ENCODE measurements at regions not wholly inside any gene's neighbourhood (a gene's known extent, or its start where the extent isn't known, plus 50 kb on each side); places are given as distances from the start of the nearest gene placed in this dataset.

- no peak overlapping the region for H3K4me3 ChIP-seq (ENCODE audit: low read depth, low read length)
- in situ Hi-C loops (cut with HindIII; ENCODE audit: low sequenced_read_pairs) = no loop called here
- no peak for DNase-seq (ENCODE audit: low read depth)
- TF ChIP-seq CTCF (IDR thresholded peaks at IDR 0.05; ENCODE audit: low read depth, low read length, missing control alignments) = no peak
Measured at GRCh38 chr3:28008235-28008634, 233.2 kb upstream of the CMC1 start.

- no peak for DNase-seq (ENCODE audit: low read depth)
- no peak for TF ChIP-seq CTCF (IDR thresholded peaks at IDR 0.05; ENCODE audit: low read depth, low read length, missing control alignments)
- no peak overlapping the region for H3K4me3 ChIP-seq (ENCODE audit: low read depth, low read length)
- in situ Hi-C loops (cut with HindIII; ENCODE audit: low sequenced_read_pairs) = no loop called here
Measured at GRCh38 chr3:28012830-28013229, 228.6 kb upstream of the CMC1 start.

GRCh38 chr3:28013864-28014473 lies 227.4 kb upstream of the CMC1 start:
- no peak overlapping the region for H3K4me3 ChIP-seq (ENCODE audit: low read depth, low read length)
- in situ Hi-C loops (cut with HindIII; ENCODE audit: low sequenced_read_pairs) = no loop called here
- TF ChIP-seq CTCF (IDR thresholded peaks at IDR 0.05; ENCODE audit: low read depth, low read length, missing control alignments) = no peak
- DNase-seq (ENCODE audit: low read depth) = no peak

- in situ Hi-C loops (cut with HindIII; ENCODE audit: low sequenced_read_pairs) = no loop called here
- no peak overlapping the region for H3K4me3 ChIP-seq (ENCODE audit: low read depth, low read length)
- no peak for TF ChIP-seq CTCF (IDR thresholded peaks at IDR 0.05; ENCODE audit: low read depth, low read length, missing control alignments)
- DNase-seq (ENCODE audit: low read depth) = no peak
Measured at GRCh38 chr3:28018925-28019718, 222.3 kb upstream of the CMC1 start.

- in situ Hi-C loops (cut with HindIII; ENCODE audit: low sequenced_read_pairs) = no loop called here
- TF ChIP-seq CTCF (IDR thresholded peaks at IDR 0.05; ENCODE audit: low read depth, low read length, missing control alignments) = no peak
- no peak for DNase-seq (ENCODE audit: low read depth)
Measured at GRCh38 chr3:28019740-28020139, 221.7 kb upstream of the CMC1 start.

GRCh38 chr3:28022916-28023315 lies 218.5 kb upstream of the CMC1 start:
- TF ChIP-seq CTCF (IDR thresholded peaks at IDR 0.05; ENCODE audit: low read depth, low read length, missing control alignments) = no peak

More at GRCh38 chr3:28019740-28020139, 221.7 kb upstream of the CMC1 start:
- H3K4me3 ChIP-seq (ENCODE audit: low read depth, low read length) = no peak overlapping the region

More at GRCh38 chr3:28022916-28023315, 218.5 kb upstream of the CMC1 start:
- no peak overlapping the region for H3K4me3 ChIP-seq (ENCODE audit: low read depth, low read length)
- DNase-seq (ENCODE audit: low read depth) = no peak
- in situ Hi-C loops (cut with HindIII; ENCODE audit: low sequenced_read_pairs) = no loop called here

Data from astrocyte of the cerebellum (primary cell).